LHCN-M2 (cell line): ENCODE measurements at regions not wholly inside any gene's neighbourhood (a gene's known extent, or its start where the extent isn't known, plus 50 kb on each side); places are given as distances from the start of the nearest gene placed in this dataset.
"Not testable (repeated sequence)": the region's sequence is repeated elsewhere in the genome, so short reads cannot be mapped to it uniquely, and the experiment has no call there.

Experiments used
- DNase-seq: peaks from one replicate; pipeline ENCODE4 v3.0.0-alpha.2; 2012; ENCODE audit warnings: low read depth

GRCh38 chr15:53216036-53216435, 425.9 kb upstream of the ONECUT1 start:
- DNase-seq, result no peak

- DNase-seq, result no peak
Observed at GRCh38 chr15:53213336-53213735, 423.2 kb upstream of the ONECUT1 start.

GRCh38 chr15:53212785-53213184, 422.6 kb upstream of the ONECUT1 start:
- no peak for DNase-seq

GRCh38 chr15:53210653-53211052, 420.5 kb upstream of the ONECUT1 start:
- no peak for DNase-seq

- no peak for DNase-seq
Observed at GRCh38 chr15:53209396-53210042, 419.4 kb upstream of the ONECUT1 start.

- DNase-seq, result no peak
Observed at GRCh38 chr15:53208751-53209150, 418.6 kb upstream of the ONECUT1 start.

GRCh38 chr15:53203454-53203853, 413.3 kb upstream of the ONECUT1 start:
- no peak for DNase-seq

GRCh38 chr15:53202876-53203275, 412.7 kb upstream of the ONECUT1 start:
- DNase-seq, result no peak

- DNase-seq, result peak; percentile 20
Observed at GRCh38 chr15:53197426-53197839, 407.3 kb upstream of the ONECUT1 start.

GRCh38 chr15:53196788-53197187, 406.7 kb upstream of the ONECUT1 start:
- DNase-seq, result no peak

GRCh38 chr15:53196242-53196641, 406.1 kb upstream of the ONECUT1 start:
- no peak for DNase-seq

GRCh38 chr15:53193149-53193548, 403.0 kb upstream of the ONECUT1 start:
- peak; percentile 1 for DNase-seq

GRCh38 chr15:53189860-53190259, 399.7 kb upstream of the ONECUT1 start:
- DNase-seq, result no peak

GRCh38 chr15:53183449-53183848, 393.3 kb upstream of the ONECUT1 start:
- not testable (repeated sequence) for DNase-seq

GRCh38 chr15:53171571-53171970, 381.4 kb upstream of the ONECUT1 start:
- DNase-seq, result no peak

- no peak for DNase-seq
Observed at GRCh38 chr15:53166684-53167201, 376.6 kb upstream of the ONECUT1 start.

- DNase-seq, result no peak
Observed at GRCh38 chr15:53165988-53166683, 376.0 kb upstream of the ONECUT1 start.

- DNase-seq, result no peak
Observed at GRCh38 chr15:53160092-53160704, 370.1 kb upstream of the ONECUT1 start.

- no peak for DNase-seq
Observed at GRCh38 chr15:53159458-53159857, 369.3 kb upstream of the ONECUT1 start.

- no peak for DNase-seq
Observed at GRCh38 chr15:53158995-53159394, 368.9 kb upstream of the ONECUT1 start.

GRCh38 chr15:53133255-53133850, 343.2 kb upstream of the ONECUT1 start:
- no peak for DNase-seq

- DNase-seq, result no peak
Observed at GRCh38 chr15:53130943-53131342, 340.8 kb upstream of the ONECUT1 start.
